Lung (tissue), 11 donors: ENCODE measurements at regions not wholly inside any gene's neighbourhood (a gene's known extent, or its start where the extent isn't known, plus 50 kb on each side); places are given as distances from the start of the nearest gene placed in this dataset.
"Not testable (repeated sequence)": the region's sequence is repeated elsewhere in the genome, so short reads cannot be mapped to it uniquely, and the experiment has no call there.

ENCODE experiments used
- ATAC-seq: fragments of 200-7000 bp; cut with Tn5 transposase; one replicate; pipeline ENCODE4 v1.9.1; 2020; ENCODE audit warnings: moderate number of reproducible peaks; ENCODE audit not compliant: insufficient read depth, low FRiP score
- DNase-seq, 3 donors: peaks; one replicate each; pipeline ENCODE4 v3.0.0-alpha.2; 2013 to 2017
- H3K27ac ChIP-seq, 2 donors: one replicate each; pipeline ENCODE4 v1.5.1; 2013; ENCODE audit warnings: mild to moderate bottlenecking in 2 of 2, moderate library complexity in 2 of 2, control low read depth in 1 of 2, inconsistent platforms in 1 of 2, low read depth in 1 of 2, low read length in 1 of 2
- H3K27me3 ChIP-seq, 3 donors: one replicate each; pipeline ENCODE4 v1.5.1; 2013; ENCODE audit warnings: low read length in 2 of 3; ENCODE audit not compliant: control insufficient read depth in 3 of 3, insufficient read depth in 3 of 3
- H3K36me3 ChIP-seq, 4 donors: one replicate each; pipeline ENCODE4 v1.5.1; 2013; ENCODE audit warnings: low read length in 4 of 4, mild to moderate bottlenecking in 1 of 4, moderate library complexity in 1 of 4; ENCODE audit not compliant: control insufficient read depth in 4 of 4, insufficient read depth in 4 of 4
- H3K4me1 ChIP-seq, 5 donors: one replicate each; pipeline ENCODE4 v1.5.1; 2013; ENCODE audit warnings: low read length in 5 of 5, mild to moderate bottlenecking in 2 of 5, moderate library complexity in 1 of 5; ENCODE audit not compliant: control insufficient read depth in 5 of 5, insufficient read depth in 5 of 5
- H3K4me3 ChIP-seq: one replicate; pipeline ENCODE4 v1.5.1; 2013; ENCODE audit warnings: mild to moderate bottlenecking, control low read depth, moderate library complexity
- H3K9ac ChIP-seq, 2 donors: one replicate each; pipeline ENCODE4 v1.5.1; 2013; ENCODE audit warnings: low read length in 2 of 2, control low read depth in 1 of 2; ENCODE audit not compliant: insufficient read depth in 1 of 2
- H3K9me3 ChIP-seq, 4 donors: one replicate each; pipeline ENCODE4 v1.5.1; 2013; ENCODE audit warnings: low read length in 3 of 4, mild to moderate bottlenecking in 1 of 4, moderate library complexity in 1 of 4; ENCODE audit not compliant: control insufficient read depth in 4 of 4, insufficient read depth in 3 of 4
- WGBS, 2 donors: extraction: QIAGEN DNeasy Blood & Tissue Kit; methylation state at CpG; one replicate each; pipeline ENCODE4 v1.1.7; 2013; 5-methylcytosine and 5-hydroxymethylcytosine counted together
- TF ChIP-seq, protein P1 (sequence below): IDR thresholded peaks from 2 replicates; pipeline ENCODE4 v1.5.1; 2012; ENCODE audit warnings: mild to moderate bottlenecking; ENCODE audit errors: control extremely low read depth, extremely low read depth
- donor health status: control.
- donor health status: control.
- donor health status: Bipolar disorder and iron deficiency.
- donor health status: healthy.
- donor health status: DM: yes; HTN: yes; CAD: no.

DNA sequence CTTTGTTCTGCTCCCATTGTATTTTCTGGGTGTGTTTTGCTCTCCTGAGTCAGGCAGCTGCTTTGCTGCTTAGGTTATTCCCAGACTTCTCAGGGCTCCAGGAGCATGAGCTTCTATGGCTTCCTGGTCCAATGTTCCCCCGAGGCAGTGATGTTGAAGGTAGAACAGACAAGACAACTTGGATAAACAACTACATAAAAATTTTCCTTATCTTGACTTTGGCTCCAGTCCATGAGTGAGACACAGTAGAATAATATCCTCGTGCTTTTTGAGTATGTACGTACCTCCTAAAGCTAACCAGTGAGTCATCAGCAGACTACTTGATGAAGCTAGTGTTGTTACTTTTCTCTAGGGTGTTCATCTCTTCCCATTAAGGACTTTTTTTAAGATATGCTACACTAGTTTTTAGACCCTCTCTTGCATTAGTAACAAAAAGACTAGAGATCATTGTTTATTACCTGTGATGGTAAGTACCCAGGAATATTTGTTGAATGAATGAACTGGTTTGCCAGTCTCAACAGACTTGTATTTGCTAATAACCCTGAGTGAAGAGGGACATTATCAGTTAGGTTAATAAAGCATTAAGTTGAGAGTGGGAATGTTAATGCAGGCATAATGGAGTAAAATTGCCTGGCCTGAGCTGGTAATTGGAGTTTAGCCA, 131.9 kb downstream of the FHIP1A start:
- TF ChIP-seq, protein P1, sequence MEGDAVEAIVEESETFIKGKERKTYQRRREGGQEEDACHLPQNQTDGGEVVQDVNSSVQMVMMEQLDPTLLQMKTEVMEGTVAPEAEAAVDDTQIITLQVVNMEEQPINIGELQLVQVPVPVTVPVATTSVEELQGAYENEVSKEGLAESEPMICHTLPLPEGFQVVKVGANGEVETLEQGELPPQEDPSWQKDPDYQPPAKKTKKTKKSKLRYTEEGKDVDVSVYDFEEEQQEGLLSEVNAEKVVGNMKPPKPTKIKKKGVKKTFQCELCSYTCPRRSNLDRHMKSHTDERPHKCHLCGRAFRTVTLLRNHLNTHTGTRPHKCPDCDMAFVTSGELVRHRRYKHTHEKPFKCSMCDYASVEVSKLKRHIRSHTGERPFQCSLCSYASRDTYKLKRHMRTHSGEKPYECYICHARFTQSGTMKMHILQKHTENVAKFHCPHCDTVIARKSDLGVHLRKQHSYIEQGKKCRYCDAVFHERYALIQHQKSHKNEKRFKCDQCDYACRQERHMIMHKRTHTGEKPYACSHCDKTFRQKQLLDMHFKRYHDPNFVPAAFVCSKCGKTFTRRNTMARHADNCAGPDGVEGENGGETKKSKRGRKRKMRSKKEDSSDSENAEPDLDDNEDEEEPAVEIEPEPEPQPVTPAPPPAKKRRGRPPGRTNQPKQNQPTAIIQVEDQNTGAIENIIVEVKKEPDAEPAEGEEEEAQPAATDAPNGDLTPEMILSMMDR: no peak
- 46 to 72% methylated on average over 3 of the region's 3 CpGs for WGBS, 2 donors
- H3K36me3 ChIP-seq: no peaks in the 10 kb centered on the region
- H3K4me3 ChIP-seq: no peak overlapping the region
- no peak overlapping the region for H3K9ac ChIP-seq
- ATAC-seq (peak; percentile 59), DNase-seq (peak in 2 of 3 donors; percentile 8)
- peaks cover 0 to 17% (median 0%) of the 10 kb centered on the region in 5 donors for H3K4me1 ChIP-seq
- H3K27ac ChIP-seq: no peak overlapping the region
- no peaks in the 10 kb centered on the region for H3K27me3 ChIP-seq
- H3K9me3 ChIP-seq: no peaks in the 10 kb centered on the region

DNA sequence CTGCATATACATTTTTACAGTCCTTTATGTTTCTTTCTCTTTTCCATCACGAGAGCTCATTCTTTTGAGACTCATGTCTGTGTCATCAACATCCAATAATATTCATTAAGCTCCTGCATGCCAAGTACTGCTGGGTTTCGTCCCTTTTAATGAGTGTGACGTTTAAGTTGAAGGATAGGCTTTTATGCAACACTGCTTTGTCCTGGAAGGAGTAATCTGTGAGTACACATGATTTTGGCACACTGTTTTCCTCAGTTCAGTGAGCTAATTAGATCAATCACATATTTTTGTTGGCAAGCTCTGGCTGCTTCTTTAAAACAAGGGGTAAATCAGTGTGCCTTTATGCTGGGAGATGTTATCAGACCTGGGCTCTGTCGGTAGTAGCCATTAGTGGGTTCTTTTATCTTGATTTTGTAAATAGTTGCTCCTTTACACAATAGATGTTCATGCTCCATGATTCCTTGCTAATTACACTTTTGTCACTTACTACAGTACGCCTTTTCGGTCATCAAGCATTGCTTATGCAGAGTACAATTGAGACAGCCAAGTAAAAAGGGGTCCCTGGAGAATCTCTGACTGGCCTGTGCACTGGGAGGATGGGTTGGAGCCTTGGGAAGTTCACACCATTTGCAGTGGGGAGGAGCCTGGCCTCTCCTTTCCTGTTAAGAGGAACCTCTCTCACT, 132.6 kb downstream of the FHIP1A start:
- no peak overlapping the region for H3K4me3 ChIP-seq
- 52 to 68% methylated on average over 6 of the region's 6 CpGs for WGBS, 2 donors
- ATAC-seq (no peak), DNase-seq (peak in 2 of 3 donors; percentile 50 to 53)
- no peak overlapping the region for H3K9ac ChIP-seq
- H3K27ac ChIP-seq: no peak overlapping the region
- no peaks in the 10 kb centered on the region for H3K9me3 ChIP-seq
- no peaks in the 10 kb centered on the region for H3K27me3 ChIP-seq
- peaks cover 0 to 17% (median 0%) of the 10 kb centered on the region in 5 donors for H3K4me1 ChIP-seq
- TF ChIP-seq, protein P1: no peak
- H3K36me3 ChIP-seq: no peaks in the 10 kb centered on the region

DNA sequence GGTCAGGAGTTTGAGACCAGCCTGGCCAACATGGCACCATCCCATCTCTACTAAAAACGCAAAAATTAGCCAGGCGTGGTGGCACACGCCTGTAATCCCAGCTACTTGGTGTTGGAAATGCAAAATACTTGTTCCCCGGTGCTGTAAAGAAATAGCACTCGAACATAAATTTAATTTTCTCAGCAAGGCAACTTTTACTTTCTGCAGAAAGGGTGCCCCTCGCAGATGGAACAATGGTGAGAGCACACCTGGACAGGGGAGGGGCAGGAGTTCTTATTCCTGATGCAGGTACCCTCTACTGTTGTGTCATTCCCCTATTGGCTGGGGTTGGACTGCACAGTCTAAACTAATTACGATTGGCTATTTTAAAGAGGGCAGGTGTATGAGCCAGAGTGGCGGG, 139.7 kb downstream of the FHIP1A start:
- no peak for DNase-seq
- TF ChIP-seq, protein P1: no peak
- H3K27ac ChIP-seq: no peak overlapping the region
- H3K4me1 ChIP-seq: no peaks in the 10 kb centered on the region
- H3K36me3 ChIP-seq: no peaks in the 10 kb centered on the region
- H3K4me3 ChIP-seq: no peak overlapping the region
- H3K27me3 ChIP-seq: no peaks in the 10 kb centered on the region
- no peak for ATAC-seq
- H3K9ac ChIP-seq: no peak overlapping the region
- H3K9me3 ChIP-seq: peaks cover 0 to 8% (median 0%) of the 10 kb centered on the region in 4 donors
- WGBS, 2 donors: 81 to 94% methylated on average over 8 of the region's 8 CpGs

DNA sequence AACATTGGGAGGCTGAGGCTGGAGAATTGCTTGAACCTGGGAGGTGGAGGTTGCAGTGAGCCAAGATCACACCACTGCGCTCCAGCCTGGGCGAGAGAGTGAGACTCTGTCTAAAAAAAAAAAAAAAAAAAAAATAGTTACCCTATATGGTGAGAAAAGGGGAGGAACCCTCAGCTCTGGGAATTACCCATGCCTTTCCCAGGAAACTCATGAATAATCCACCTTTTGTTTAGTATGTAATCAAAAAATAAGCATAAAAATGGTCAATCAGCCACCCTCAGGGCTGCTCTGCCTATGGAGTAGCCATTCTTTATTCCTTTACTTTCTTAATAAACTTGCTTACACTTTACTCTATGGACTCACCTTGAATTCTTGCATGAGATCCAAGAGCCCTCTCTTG, 140.4 kb downstream of the FHIP1A start:
- WGBS, 2 donors: 95 to 96% methylated on average over 2 of the region's 2 CpGs
- not testable (repeated sequence) for H3K9ac ChIP-seq, DNase-seq, H3K9me3 ChIP-seq, ATAC-seq, H3K27ac ChIP-seq, H3K36me3 ChIP-seq, H3K4me3 ChIP-seq, H3K27me3 ChIP-seq, H3K4me1 ChIP-seq
